Cardiac muscle cell (in vitro differentiated cells and primary cell): ENCODE measurements at regions not wholly inside any gene's neighbourhood (a gene's known extent, or its start where the extent isn't known, plus 50 kb on each side); places are given as distances from the start of the nearest gene placed in this dataset.

Experiments
- DNase-seq, 2 donors: peaks; one replicate each; pipeline versions ENCODE4 v3.0.0 to v3.0.0-alpha.2; 2010 to 2017; ENCODE audit warnings: low read depth in 1 of 2, low spot score in 1 of 2
- H3K27ac ChIP-seq: fragments of 200-600 bp; sonication (generic); 2 replicates; pipeline ENCODE4 v1.5.1; 2016
- H3K27me3 ChIP-seq: fragments of 200-600 bp; sonication (generic); 2 replicates; pipeline ENCODE4 v1.6.0; 2016; ENCODE audit warnings: control low read depth
- H3K36me3 ChIP-seq: fragments of 200-600 bp; sonication (generic); 2 replicates; pipeline ENCODE4 v1.5.1; 2016; ENCODE audit warnings: control low read depth
- H3K4me1 ChIP-seq: fragments of 200-600 bp; sonication (generic); 2 replicates; pipeline ENCODE4 v1.8.1; 2017; ENCODE audit warnings: low read depth, mild to moderate bottlenecking, mixed run types
- H3K4me3 ChIP-seq: fragments of 200-600 bp; sonication (generic); 2 replicates; pipeline ENCODE4 v1.5.1; 2016; ENCODE audit warnings: mild to moderate bottlenecking
- H3K9me3 ChIP-seq: fragments of 200-600 bp; sonication (generic); 2 replicates; pipeline ENCODE4 v1.5.1; 2017; ENCODE audit warnings: low read depth, mild to moderate bottlenecking, control low read depth
- TF ChIP-seq, protein P1 (sequence below): IDR thresholded peaks from 2 replicates; pipeline ENCODE4 v1.5.1; 2012; ENCODE audit warnings: low read depth, mild to moderate bottlenecking, low read length

DNA sequence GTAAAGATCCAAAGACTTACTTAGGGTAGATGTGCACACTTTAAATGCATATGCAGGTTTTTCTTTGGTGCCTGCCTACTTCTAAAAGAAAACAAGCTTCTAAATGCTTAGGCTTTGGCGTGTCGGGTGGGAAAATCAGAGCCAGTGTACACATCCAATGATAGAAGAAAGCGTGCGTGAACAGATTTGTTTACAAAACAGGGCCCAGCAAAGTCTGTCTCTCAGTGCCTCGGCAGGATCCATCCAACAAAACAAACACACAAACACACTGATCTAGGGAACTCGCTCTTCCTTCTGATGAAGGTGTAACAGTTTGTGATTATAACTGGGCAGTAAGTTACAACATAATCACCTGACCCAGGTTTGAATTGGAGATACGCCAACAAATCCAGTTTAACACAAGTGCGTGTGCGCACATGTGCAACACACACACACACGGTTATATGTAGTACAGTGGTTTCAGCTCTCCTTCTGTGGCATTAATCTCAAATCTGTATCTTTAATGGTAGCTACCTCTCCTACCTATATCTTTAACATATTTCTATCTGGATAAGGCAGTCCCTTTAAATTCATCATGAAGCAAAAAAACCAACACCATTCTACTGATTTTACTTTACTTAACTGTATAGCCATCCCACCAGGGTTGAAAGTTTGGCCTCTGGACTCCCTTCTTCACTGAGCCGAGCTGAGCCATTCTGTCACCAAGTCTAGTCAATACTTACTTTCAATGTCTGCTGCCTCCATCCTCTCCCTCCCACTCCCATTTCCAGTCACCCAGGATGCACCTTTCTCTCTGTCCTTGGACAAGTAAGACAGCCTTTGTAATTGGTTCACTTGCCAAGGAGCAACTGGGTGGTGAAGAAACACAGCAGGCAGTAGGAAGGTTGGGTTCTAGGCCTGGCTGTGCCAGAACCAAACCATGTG is 184.4 kb upstream of the KLF14 start:
- Histone ChIP-seq H3K4me1 (no peaks in the 10 kb centered on the region), H3K36me3 (no peaks in the 10 kb centered on the region), H3K9me3 (no peaks in the 10 kb centered on the region), H3K4me3 (no peak overlapping the region), H3K27ac (no peak overlapping the region), H3K27me3 (no peaks in the 10 kb centered on the region)
- TF ChIP-seq, protein P1, sequence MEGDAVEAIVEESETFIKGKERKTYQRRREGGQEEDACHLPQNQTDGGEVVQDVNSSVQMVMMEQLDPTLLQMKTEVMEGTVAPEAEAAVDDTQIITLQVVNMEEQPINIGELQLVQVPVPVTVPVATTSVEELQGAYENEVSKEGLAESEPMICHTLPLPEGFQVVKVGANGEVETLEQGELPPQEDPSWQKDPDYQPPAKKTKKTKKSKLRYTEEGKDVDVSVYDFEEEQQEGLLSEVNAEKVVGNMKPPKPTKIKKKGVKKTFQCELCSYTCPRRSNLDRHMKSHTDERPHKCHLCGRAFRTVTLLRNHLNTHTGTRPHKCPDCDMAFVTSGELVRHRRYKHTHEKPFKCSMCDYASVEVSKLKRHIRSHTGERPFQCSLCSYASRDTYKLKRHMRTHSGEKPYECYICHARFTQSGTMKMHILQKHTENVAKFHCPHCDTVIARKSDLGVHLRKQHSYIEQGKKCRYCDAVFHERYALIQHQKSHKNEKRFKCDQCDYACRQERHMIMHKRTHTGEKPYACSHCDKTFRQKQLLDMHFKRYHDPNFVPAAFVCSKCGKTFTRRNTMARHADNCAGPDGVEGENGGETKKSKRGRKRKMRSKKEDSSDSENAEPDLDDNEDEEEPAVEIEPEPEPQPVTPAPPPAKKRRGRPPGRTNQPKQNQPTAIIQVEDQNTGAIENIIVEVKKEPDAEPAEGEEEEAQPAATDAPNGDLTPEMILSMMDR: no peak
- no peak for DNase-seq

DNA sequence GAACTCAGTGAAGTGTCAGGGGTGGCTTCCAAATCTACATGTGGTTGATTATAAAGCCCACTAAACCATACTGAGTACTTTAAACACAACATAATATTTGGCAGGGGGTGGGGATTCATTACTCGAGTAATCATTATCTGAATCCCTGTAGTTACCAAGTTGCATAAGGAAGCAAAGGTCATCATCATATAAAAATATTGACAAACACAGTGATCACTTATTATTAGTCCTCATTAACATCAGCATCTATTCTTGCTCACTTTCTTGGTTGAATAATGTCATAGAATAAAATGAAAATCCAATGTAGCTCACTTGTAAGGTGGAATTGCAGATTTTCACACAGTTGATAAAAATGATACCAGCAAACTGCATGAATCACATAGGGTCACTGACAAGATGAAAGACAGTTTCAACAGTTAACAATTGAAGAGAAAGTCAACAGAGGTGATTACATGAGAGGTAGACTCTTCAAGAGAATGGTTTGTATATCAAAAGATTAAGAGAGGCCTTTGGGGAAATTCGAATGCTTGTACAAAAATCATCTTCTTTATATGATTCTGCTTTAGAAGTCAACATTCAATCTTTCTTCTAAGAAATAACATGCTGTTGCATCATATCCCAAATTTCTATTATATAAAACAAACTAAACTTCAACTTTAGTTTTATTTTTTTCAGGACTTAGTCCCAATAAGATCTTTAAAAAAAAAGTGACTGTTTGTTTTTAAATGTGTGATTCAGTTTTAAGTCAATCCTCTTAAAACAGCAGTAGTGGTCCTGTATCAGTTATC is 185.5 kb upstream of the KLF14 start:
- DNase-seq: no peak
- H3K9me3 ChIP-seq: no peaks in the 10 kb centered on the region

DNA sequence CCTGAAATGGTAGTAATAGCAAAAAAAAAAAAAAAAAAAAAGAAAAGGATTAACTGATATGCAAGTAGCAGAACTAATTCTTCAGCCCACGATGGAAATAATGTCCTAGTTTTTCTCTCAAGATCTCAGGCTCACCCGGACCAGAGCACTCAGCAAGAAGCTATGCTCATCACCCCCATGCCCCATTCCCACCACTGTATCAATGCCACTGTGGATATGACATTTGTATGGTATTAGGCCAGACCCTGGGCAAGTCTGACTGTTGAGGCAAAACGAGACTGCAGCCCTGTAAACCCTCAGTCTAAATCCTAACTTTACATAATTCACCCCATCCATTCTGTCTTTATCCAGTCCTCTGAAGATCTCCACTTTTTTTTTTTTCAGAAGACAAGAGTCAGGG is 186.1 kb upstream of the KLF14 start:
- DNase-seq: no peak
- Histone ChIP-seq H3K4me3 (no peak overlapping the region), H3K4me1 (no peaks in the 10 kb centered on the region), H3K27me3 (no peaks in the 10 kb centered on the region), H3K27ac (no peak overlapping the region), H3K9me3 (no peaks in the 10 kb centered on the region), H3K36me3 (no peaks in the 10 kb centered on the region)
- TF ChIP-seq, protein P1: no peak

More for the DNA sequence above, 185.5 kb upstream of the KLF14 start:
- TF ChIP-seq, protein P1: no peak
- Histone ChIP-seq H3K36me3 (no peaks in the 10 kb centered on the region), H3K4me1 (no peaks in the 10 kb centered on the region), H3K27me3 (no peaks in the 10 kb centered on the region), H3K27ac (no peak overlapping the region), H3K4me3 (no peak overlapping the region)

DNA sequence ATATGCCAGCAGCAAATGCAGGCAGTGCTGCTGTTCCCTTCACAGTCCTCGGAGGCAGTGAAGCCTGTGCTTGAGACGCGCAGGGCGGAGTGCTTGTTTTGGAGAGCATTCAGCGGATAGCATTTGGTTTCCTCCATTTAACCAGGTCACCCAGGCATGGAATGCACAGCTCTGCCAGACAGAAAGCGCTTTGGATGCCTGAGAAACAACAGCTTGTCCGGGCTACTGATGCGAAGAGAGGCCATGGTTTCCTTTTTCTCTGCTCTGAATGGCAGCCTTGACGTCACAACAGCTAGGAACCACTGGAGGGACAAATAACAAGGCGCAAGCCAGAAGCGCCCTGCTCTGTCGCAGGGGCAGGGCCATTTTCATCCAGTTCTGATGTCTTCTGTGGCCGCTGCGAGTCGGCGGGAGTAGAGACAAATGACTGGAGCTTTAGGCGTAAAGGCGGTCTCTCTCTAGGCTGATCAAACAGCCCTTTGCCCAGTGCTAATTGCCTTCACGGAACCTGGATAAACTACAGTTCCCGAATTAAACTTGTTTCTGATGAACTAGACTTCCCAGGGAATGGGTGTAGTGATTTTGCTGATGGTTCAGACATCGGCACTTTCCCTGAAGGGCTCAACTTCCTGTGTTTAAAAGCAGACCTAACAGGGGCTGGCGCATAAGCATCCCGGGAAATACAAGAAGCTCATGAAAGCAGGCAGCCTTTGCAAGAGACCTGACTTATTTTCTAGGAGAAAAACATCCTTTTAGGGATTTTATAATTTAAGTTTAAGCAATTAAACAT is 187.6 kb upstream of the KLF14 start:
- H3K9me3 ChIP-seq: no peaks in the 10 kb centered on the region
- no peak overlapping the region for H3K27ac ChIP-seq
- peak; percentile 16 to 91 for DNase-seq
- no peaks in the 10 kb centered on the region for H3K4me1 ChIP-seq
- H3K27me3 ChIP-seq: no peaks in the 10 kb centered on the region
- H3K36me3 ChIP-seq: no peaks in the 10 kb centered on the region
- TF ChIP-seq, protein P1: no peak
- no peak overlapping the region for H3K4me3 ChIP-seq
